ENCODE measurements at regions not wholly inside any gene's neighbourhood (a gene's known extent, or its start where the extent isn't known, plus 50 kb on each side); places are given as distances from the start of the nearest gene placed in this dataset.

DNA sequence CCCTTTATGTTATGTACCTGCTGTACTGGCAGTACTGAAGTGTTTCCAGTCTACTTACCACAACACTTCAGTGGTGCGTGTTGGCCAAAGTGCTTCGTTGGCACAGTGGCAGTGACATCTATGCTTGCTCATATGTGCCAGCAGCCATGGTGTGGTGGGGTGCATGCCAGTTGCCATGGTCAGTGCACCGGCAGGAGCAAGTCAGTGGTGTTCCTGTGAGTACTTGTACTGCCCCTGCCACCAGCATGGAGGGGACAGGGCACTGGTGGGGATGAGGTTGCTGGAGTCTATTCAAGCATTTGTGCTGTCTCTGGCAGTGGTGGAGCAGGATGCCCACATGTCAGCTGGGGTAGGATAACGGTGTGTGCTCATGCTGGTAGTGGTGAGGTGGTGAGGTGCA lies 800.0 kb downstream of the TRHDE start:
- TF ChIP-seq, protein P1, sequence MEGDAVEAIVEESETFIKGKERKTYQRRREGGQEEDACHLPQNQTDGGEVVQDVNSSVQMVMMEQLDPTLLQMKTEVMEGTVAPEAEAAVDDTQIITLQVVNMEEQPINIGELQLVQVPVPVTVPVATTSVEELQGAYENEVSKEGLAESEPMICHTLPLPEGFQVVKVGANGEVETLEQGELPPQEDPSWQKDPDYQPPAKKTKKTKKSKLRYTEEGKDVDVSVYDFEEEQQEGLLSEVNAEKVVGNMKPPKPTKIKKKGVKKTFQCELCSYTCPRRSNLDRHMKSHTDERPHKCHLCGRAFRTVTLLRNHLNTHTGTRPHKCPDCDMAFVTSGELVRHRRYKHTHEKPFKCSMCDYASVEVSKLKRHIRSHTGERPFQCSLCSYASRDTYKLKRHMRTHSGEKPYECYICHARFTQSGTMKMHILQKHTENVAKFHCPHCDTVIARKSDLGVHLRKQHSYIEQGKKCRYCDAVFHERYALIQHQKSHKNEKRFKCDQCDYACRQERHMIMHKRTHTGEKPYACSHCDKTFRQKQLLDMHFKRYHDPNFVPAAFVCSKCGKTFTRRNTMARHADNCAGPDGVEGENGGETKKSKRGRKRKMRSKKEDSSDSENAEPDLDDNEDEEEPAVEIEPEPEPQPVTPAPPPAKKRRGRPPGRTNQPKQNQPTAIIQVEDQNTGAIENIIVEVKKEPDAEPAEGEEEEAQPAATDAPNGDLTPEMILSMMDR (IDR thresholded peaks at IDR 0.05; ENCODE audit: low read depth, low read length, missing input control): no peak
- TF ChIP-seq SP1 (IDR thresholded peaks at IDR 0.05) (no peak), YY1 (IDR thresholded peaks at IDR 0.05) (no peak), GABPA (IDR thresholded peaks at IDR 0.05 in 1 of 2, conservative IDR thresholded peaks at IDR 0.05 in 1 of 2) (no peak), RXRA (IDR thresholded peaks at IDR 0.05) (no peak), TAF1 (conservative IDR thresholded peaks at IDR 0.05) (no peak)
- TF ChIP-seq, protein P2, sequence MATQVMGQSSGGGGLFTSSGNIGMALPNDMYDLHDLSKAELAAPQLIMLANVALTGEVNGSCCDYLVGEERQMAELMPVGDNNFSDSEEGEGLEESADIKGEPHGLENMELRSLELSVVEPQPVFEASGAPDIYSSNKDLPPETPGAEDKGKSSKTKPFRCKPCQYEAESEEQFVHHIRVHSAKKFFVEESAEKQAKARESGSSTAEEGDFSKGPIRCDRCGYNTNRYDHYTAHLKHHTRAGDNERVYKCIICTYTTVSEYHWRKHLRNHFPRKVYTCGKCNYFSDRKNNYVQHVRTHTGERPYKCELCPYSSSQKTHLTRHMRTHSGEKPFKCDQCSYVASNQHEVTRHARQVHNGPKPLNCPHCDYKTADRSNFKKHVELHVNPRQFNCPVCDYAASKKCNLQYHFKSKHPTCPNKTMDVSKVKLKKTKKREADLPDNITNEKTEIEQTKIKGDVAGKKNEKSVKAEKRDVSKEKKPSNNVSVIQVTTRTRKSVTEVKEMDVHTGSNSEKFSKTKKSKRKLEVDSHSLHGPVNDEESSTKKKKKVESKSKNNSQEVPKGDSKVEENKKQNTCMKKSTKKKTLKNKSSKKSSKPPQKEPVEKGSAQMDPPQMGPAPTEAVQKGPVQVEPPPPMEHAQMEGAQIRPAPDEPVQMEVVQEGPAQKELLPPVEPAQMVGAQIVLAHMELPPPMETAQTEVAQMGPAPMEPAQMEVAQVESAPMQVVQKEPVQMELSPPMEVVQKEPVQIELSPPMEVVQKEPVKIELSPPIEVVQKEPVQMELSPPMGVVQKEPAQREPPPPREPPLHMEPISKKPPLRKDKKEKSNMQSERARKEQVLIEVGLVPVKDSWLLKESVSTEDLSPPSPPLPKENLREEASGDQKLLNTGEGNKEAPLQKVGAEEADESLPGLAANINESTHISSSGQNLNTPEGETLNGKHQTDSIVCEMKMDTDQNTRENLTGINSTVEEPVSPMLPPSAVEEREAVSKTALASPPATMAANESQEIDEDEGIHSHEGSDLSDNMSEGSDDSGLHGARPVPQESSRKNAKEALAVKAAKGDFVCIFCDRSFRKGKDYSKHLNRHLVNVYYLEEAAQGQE (IDR thresholded peaks at IDR 0.05): no peak
- TF ChIP-seq, protein P3, sequence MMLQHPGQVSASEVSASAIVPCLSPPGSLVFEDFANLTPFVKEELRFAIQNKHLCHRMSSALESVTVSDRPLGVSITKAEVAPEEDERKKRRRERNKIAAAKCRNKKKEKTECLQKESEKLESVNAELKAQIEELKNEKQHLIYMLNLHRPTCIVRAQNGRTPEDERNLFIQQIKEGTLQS (IDR thresholded peaks at IDR 0.05): no peak
- TF ChIP-seq, protein P4, sequence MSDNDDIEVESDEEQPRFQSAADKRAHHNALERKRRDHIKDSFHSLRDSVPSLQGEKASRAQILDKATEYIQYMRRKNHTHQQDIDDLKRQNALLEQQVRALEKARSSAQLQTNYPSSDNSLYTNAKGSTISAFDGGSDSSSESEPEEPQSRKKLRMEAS (IDR thresholded peaks at IDR 0.05): no peak
